ENCODE measurements at regions not wholly inside any gene's neighbourhood (a gene's known extent, or its start where the extent isn't known, plus 50 kb on each side); places are given as distances from the start of the nearest gene placed in this dataset.

GRCh38 chr20:57847104-57847503, 137.3 kb upstream of the PMEPA1 start:
- no peak for DNase-seq (ENCODE audit: low read depth)

DNA sequence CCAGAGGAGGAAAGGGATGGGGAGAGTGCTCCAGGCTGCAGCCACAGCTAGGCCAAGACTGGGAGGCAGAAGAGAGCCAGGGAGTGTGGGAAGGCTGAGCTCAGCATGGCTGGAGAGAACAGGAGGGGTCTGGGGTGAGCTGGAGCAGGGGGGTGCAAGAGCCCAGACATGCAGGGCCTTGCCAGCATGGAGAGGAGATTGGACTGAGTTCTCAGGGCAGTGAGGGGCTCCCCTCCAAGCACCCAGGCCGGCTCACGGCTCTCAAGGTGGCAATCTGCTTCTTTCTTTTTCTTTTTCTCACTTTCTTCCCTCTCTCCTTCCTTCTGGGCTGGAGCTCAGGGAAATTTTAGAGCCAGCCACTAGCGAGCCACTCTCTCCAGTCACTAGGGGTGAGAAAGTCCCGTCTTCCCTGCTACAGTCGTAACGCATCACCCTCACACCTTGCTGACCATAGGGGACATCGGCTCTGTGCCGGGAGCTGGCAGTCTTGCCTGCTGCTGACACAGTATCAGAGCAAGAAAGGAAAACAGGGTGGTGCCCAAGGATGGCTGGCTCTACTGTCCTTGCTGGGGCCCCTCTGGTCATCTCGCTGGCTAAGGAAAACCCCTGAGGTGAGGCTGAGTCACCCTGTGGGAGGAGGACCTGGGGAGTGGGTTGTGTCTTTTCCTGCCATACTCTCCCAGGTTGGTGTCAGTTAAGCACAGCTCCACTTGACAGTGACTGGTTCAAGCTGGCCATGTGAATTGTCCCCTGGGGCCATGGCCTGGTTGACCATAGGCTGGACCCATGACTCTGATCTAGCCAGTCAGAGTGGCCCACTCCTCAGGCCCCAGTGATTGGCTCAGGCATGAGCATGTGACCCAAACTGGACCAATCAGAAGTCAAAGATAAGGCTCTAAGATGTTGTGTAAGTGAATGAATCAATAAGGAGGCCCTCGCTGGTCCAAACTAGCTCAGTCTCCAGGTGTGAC, 135.1 kb upstream of the PMEPA1 start:
- no peak for DNase-seq (ENCODE audit: low read depth)

DNA sequence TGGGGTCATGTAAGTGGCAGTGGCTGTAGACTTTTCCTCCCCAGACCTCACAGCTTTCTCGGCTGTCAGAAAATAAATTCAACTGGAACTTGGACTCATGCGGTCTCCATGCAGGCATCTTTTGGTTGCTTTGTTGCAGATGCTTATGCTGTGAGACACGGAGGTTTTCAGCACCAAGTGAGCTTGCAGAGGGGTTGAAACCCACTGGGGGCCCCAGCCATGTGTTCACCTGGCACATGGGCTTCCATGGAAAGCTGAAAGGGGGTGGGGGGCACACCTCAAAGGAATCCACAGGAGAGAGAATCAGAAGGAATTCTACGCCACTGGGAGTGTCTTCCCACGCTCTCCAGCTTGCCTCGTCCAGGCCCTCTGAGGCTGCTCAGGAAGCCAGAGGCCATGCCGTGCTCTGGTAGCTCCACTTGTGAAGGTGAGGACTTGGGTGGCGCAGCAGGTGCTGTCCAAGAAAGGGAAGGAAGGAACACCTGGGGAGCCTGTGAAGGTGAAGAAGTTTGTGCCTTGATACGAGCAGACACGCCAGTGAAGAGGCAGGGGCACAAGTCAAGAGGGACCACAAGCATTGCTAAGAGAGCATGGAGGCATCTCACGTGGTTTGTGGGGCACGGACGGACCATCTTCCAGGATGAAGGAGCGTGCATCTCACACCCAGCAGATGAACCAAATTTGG, 134.3 kb upstream of the PMEPA1 start:
- no peak for DNase-seq (ENCODE audit: low read depth)

GRCh38 chr20:57842720-57843119, 132.9 kb upstream of the PMEPA1 start:
- DNase-seq (ENCODE audit: low read depth): no peak

DNA sequence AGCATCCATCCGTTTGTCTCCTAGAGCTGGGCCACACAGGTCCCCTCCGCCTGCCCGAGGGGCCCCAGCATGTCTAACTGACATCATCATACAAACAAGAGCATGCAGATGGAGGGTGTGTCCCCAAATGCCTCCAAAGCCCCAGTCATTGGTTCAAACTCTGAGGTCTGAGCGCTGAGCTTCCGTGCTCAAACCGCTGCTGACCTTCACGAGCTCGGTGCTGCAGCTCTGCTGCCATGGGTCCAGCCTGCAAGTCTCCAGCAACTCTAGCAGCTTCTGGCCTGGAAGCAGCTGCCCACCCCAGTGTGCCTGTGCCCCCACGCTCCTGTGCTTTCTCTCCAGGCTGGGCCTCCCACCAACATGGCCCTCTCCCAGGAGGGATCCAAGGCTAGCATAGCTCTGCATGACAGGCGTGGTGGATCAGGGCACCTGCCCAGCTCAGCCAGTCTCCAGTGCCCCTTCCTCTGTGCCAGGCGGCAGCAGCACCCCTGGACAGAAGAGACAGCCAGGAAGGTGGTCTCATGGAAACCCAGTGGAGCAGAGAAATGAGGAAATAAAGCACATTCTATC, 131.6 kb upstream of the PMEPA1 start:
- no peak for DNase-seq (ENCODE audit: low read depth)

DNA sequence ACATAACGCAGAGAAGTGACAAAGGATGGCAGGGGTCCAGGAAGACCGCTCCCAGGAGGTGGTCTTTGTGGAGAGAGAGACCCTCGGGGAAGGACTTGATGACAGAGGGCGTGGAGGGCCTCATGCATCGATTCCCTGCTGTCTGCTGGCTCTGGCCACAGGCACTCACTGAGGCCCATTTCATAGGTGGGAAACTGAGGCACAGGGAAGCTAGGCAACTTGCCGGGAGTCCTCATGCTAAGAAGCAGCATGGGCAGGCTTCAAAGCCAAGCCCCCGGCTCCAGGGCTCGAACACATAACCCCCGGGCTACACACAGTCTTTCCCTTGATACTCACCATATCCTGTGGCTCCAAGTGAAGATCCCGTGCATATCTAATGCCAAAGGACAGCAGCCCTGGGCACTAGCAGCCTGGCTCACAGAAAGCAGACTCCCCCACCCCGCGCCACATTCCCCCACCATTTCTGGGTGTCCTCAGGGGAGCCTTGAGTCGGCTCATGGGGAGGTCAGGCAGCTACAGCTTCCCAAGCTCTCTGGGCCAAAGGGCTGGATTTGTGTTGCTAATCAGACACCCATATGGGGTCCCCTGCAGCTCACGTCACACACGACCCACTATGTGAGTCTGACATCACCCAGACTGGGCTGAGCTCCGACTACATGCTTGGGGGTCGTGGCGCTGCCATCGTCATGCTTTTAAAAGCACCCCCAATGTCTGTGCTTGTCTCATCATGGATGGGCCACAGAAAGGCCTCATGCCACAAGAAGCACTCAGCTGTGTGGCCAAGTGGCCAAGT, 130.9 kb upstream of the PMEPA1 start:
- DNase-seq (ENCODE audit: low read depth): no peak

- no peak for DNase-seq (ENCODE audit: low read depth)
These were observed 130.3 kb upstream of the PMEPA1 start for GRCh38 chr20:57840066-57840465.

DNA sequence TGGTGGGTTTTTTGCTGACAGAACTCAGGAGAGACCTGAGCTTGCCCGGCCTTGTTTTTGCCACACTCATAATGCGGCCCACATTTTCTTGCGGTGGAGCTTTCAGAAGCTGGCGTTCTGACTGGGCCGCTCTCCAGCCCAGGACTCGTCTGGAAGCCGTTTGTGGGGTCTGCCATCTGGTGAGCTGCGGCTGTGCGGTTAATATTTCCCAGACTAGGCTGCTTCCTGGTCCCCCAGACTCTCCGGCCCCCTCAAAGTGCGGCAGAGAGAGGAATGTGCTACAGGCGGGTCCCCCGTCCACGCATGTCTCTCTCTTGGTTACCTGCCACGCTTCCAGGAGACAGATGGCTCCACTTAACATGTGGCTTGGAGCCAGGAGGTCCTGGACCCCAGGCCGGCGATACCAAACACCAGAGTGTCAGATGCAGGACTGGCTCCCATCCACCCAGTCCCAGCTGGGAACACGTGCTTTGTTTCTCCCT, 128.9 kb upstream of the PMEPA1 start:
- DNase-seq (ENCODE audit: low read depth): no peak

GRCh38 chr20:57837208-57838035, 127.6 kb upstream of the PMEPA1 start:
- DNase-seq (ENCODE audit: low read depth): no peak

GRCh38 chr20:57835588-57836455, 126.0 kb upstream of the PMEPA1 start:
- DNase-seq (ENCODE audit: low read depth): no peak

DNA sequence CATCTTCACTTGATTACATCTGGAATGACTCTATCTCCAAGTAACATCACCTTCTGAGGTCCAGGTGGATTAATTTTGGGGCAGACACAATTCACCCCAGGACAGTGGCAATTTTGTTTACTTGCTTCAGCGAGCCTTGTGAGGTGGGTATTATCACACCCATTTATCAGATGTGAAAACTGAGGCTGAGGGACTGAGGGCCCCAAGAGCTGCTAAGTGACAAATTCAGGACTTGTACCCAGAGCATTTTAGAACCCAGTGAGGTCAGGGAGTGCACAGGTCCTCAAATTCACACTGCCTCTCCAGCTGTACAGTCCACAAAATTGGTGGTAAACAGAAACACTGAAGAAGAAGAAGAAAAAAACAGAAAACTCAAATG, 125.2 kb upstream of the PMEPA1 start:
- no peak for DNase-seq (ENCODE audit: low read depth)

DNA sequence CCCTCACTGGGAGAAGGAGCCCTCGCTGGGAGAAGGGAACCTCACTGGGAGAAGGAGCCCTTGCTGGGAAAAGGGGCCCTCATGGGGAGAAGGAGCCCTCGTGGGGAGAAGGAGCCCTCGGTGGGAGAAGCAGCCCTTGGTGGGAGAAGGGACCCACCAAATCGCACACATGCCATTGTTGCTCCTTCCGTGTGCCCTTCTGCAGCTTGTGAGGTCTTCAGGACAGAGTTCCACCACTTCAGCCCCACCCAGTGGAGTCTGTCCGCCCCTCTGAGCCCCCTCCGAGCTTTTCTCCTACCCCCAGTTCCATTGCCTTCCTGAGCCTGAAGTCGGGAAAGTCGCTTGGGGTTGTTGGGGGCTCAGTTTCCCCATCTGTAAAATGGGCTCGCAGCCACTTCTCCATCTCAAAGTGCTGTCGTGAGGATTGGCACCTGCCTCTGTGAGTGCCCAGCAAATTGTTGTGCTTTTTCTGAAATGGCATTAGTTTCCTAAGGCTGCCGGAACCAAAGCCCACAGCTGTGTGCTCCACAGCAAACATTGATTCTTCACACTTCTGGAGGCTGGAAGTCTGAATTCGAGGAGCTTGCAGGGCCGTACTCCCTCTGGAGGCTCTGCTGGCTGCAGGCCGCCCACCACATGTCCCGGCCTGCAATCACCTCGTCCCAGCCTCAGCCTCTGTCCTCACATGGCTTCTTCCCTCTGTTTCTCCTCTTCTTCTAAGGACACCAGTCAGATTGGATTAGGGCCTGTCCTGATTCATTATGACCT, 124.7 kb upstream of the PMEPA1 start:
- DNase-seq (ENCODE audit: low read depth): no peak

- DNase-seq (ENCODE audit: low read depth): no peak
These were observed 122.3 kb upstream of the PMEPA1 start for GRCh38 chr20:57831993-57832585.

- no peak for DNase-seq (ENCODE audit: low read depth)
These were observed 121.6 kb upstream of the PMEPA1 start for GRCh38 chr20:57831326-57831992.

GRCh38 chr20:57830515-57830895, 120.7 kb upstream of the PMEPA1 start:
- DNase-seq (ENCODE audit: low read depth): no peak

DNA sequence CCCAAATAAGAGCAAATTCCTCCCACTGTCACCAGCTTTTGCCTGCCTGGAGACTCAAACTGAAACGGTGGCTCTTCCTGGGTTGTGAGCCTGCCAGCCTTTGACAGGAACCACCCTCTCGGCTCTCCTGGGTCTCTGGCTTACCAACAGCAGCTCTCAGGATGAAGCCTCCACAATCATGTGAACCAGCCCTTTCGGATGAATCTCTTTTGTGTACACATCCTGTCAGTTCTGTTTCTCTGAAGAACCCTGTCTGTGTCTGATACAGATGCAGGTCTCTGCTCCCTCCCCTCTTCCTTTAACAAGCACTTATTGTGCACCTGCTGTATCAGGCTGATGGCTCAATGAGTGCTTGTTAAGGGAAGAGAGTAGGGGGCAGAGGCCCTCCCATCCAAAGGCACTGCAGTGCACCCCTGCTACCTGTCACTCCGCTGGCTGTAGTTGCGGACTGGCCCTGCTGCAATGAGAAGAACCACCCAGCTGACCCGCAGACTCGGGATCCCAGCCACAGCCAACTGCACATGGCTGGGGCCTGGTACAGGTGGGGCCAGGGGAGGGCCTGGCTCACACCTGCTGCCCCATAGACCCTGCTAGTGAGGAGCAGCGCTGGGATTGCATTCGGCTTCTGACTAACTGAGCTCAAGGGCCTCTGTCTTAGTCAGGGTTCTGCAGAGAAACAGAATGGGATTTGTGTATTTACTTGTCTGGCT, 120.1 kb upstream of the PMEPA1 start:
- no peak for DNase-seq (ENCODE audit: low read depth)

GRCh38 chr20:57829336-57829735, 119.5 kb upstream of the PMEPA1 start:
- DNase-seq (ENCODE audit: low read depth): no peak

DNA sequence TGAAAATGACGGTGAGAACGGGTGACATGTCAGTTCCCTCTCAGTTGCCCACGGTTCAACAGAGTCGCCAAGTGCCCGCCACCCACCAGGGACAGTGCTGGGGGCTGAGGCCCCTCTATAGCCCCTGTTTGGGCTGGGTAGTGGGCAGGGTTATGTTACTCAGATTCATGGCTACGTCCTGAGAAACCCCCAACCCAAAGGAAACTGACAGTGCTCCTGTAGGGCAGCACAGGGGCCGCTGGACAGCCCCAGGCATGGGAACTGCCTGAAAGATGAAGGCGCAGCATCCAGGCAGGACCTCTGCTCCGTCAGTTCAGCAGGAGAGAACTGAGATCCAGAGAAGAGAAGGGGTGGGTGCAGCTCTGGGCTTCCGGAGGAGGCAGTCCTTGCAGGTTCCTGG, 118.9 kb upstream of the PMEPA1 start:
- DNase-seq (ENCODE audit: low read depth): no peak

All from amniotic epithelial cell (primary cell).